Right atrium auricular region (tissue), 2 donors: ENCODE measurements at regions not wholly inside any gene's neighbourhood (a gene's known extent, or its start where the extent isn't known, plus 50 kb on each side); places are given as distances from the start of the nearest gene placed in this dataset.

Experiments used
- DNase-seq: peaks from one replicate; pipeline ENCODE4 v3.0.0-alpha.2; 2019; ENCODE audit warnings: low spot score
- H3K27ac ChIP-seq, 2 donors: fragments of 200-600 bp; sonication (generic); 1 replicate in 1 of 2; 2 replicates in 1 of 2; pipeline ENCODE4 v1.5.1; 2016 to 2019
- H3K27me3 ChIP-seq, 2 donors: fragments of 200-600 bp; sonication (generic); one replicate each; pipeline versions ENCODE4 v1.5.1 to v1.6.0; 2017 to 2019
- H3K36me3 ChIP-seq: fragments of 200-600 bp; sonication (generic); one replicate; pipeline ENCODE4 v1.5.1; 2016
- H3K4me1 ChIP-seq, 2 donors: fragments of 200-600 bp; sonication (generic); one replicate each; pipeline versions ENCODE4 v1.5.1 to v1.6.0; 2017 to 2019
- H3K4me3 ChIP-seq, 2 donors: fragments of 200-600 bp; sonication (generic); 1 replicate in 1 of 2; 2 replicates in 1 of 2; pipeline ENCODE4 v1.5.1; 2017 to 2019; ENCODE audit warnings: mild to moderate bottlenecking in 1 of 2, moderate library complexity in 1 of 2
- H3K9me3 ChIP-seq, 2 donors: fragments of 200-600 bp; sonication (generic); one replicate each; pipeline ENCODE4 v1.5.1; 2019
- CTCF ChIP-seq, 2 donors: fragments of 200-600 bp; sonication (generic); IDR thresholded peaks; one replicate each; pipeline ENCODE4 v1.5.1; 2019; ENCODE audit warnings: antibody characterized with exemption in 2 of 2

DNA sequence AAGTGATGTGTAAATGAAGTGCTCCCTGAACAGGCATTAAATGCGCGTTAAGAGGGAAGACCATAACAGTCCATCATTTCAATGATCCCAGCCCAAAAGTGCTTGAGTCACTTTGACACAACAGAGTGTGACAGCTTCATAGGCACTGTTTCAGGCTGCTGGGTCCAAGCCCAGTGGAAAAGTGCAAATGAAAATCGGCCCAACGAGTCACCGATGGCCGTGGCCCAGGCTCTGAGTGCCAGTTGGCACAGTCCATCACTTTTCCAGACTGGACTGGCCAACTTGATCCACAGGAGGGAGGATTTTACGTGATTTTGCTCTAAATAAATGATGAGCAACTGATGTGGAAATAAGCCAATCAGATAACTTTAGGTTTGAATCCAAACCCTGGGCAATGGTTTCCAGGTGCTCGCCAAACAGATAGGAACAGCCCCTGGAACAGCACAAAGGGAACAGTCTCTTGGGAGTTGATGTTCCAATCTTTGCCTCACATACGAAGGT is 114.0 kb downstream of the SP3 start:
- H3K4me1 ChIP-seq: peaks cover 0 to 9% of the 10 kb centered on the region in 2 donors
- TF ChIP-seq CTCF (IDR thresholded peaks at IDR 0.05): no peak
- no peak overlapping the region for H3K27ac ChIP-seq
- H3K36me3 ChIP-seq: no peaks in the 10 kb centered on the region
- no peak overlapping the region for H3K4me3 ChIP-seq
- DNase-seq: peak; percentile 84
- H3K27me3 ChIP-seq: no peaks in the 10 kb centered on the region
- no peaks in the 10 kb centered on the region for H3K9me3 ChIP-seq

- DNase-seq: no peak
- H3K27ac ChIP-seq: no peak overlapping the region
- H3K9me3 ChIP-seq: no peaks in the 10 kb centered on the region
- no peak for TF ChIP-seq CTCF (IDR thresholded peaks at IDR 0.05)
- H3K36me3 ChIP-seq: no peaks in the 10 kb centered on the region
- peaks cover 0 to 9% of the 10 kb centered on the region in 2 donors for H3K4me1 ChIP-seq
- no peak overlapping the region for H3K4me3 ChIP-seq
- no peaks in the 10 kb centered on the region for H3K27me3 ChIP-seq
Measured at GRCh38 chr2:173854141-173854540, 111.0 kb downstream of the SP3 start.

DNA sequence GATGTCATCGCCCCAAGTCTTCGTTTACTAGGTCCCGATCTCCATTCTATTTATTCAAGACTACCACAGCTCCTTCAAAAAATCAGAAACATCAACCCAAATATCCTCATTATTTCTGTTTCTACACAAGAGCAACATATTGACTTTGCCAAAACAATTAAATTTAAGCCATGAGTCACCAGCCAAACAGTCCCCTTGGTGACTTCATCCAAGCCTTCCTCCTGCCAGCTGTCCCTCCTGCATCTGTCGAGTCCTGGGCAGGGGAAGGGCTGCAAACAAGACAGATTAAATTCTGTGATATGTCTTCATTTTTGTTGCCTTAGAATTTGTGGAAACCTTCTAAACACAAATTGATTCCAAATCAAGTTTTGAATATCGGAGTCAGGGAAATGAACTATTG is 110.3 kb downstream of the SP3 start:
- H3K4me3 ChIP-seq: no peak overlapping the region
- DNase-seq: peak; percentile 62

GRCh38 chr2:173855661-173856060 is 109.5 kb downstream of the SP3 start:
- TF ChIP-seq CTCF (IDR thresholded peaks at IDR 0.05): no peak
- Histone ChIP-seq H3K27ac (no peak overlapping the region), H3K4me1 (peaks cover 0 to 9% of the 10 kb centered on the region in 2 donors), H3K36me3 (no peaks in the 10 kb centered on the region), H3K27me3 (no peaks in the 10 kb centered on the region), H3K4me3 (no peak overlapping the region), H3K9me3 (no peaks in the 10 kb centered on the region)
- no peak for DNase-seq

More for the DNA sequence above, 110.3 kb downstream of the SP3 start:
- H3K4me1 ChIP-seq: peaks cover 0 to 9% of the 10 kb centered on the region in 2 donors
- H3K27ac ChIP-seq: no peak overlapping the region
- no peak for TF ChIP-seq CTCF (IDR thresholded peaks at IDR 0.05)
- no peaks in the 10 kb centered on the region for H3K9me3 ChIP-seq
- H3K36me3 ChIP-seq: no peaks in the 10 kb centered on the region
- H3K27me3 ChIP-seq: no peaks in the 10 kb centered on the region
